Activated T-helper 1 cell treated with anti-CD3 and anti-CD28 coated beads, Interleukin-12 subunit alpha, Interleukin-12 subunit beta, Interleukin-2, Interleukin-4 antibody, amounts not matched to agents 30 ng/mL and 10 ng/mL and 1 ng/mL, durations not matched to agents 14 hours and 24 hours and 36 hours (primary cell): ENCODE measurements at regions not wholly inside any gene's neighbourhood (a gene's known extent, or its start where the extent isn't known, plus 50 kb on each side); places are given as distances from the start of the nearest gene placed in this dataset.

Experiments used
- DNase-seq: peaks from one replicate; pipeline ENCODE4 v3.0.0; 2021; ENCODE audit warnings: low spot score
- H3K27ac Mint-ChIP-seq: one replicate; pipeline ENCODE4 v1.8.0; 2021; ENCODE audit warnings: mild to moderate bottlenecking, mixed read lengths
- H3K27me3 Mint-ChIP-seq: one replicate; pipeline ENCODE4 v1.8.0; 2022; ENCODE audit warnings: mild to moderate bottlenecking, moderate library complexity, mixed read lengths; ENCODE audit not compliant: insufficient read depth
- H3K36me3 Mint-ChIP-seq: one replicate; pipeline ENCODE4 v1.8.0; 2021; ENCODE audit warnings: low read depth, mixed read lengths
- H3K4me1 Mint-ChIP-seq: one replicate; pipeline ENCODE4 v1.8.0; 2021; ENCODE audit warnings: low read depth, mixed read lengths
- H3K4me3 Mint-ChIP-seq: one replicate; pipeline ENCODE4 v1.8.0; 2021; ENCODE audit warnings: mild to moderate bottlenecking, moderate library complexity, mixed read lengths
- H3K9me3 Mint-ChIP-seq: one replicate; pipeline ENCODE4 v1.8.0; 2021; ENCODE audit warnings: mixed read lengths
- intact Hi-C: fragments of 100-400 bp; cut with micrococcal nuclease; formaldehyde crosslinking; loops from one replicate; pipeline ENCODE4 v1.15.1; 2024

- DNase-seq: no peak
- Mint-ChIP-seq H3K36me3 (no peaks in the 10 kb centered on the region), H3K9me3 (no peaks in the 10 kb centered on the region), H3K27ac (no peak overlapping the region), H3K27me3 (no peaks in the 10 kb centered on the region), H3K4me3 (no peak overlapping the region), H3K4me1 (peaks cover 21% of the 10 kb centered on the region)
- intact Hi-C loops: loop anchor here (2.0 to 10.0 kb wide), 3 partner anchors 59 to 309 kb away; no protein-coding TSS in a partner anchor
Measured at GRCh38 chr2:217163987-217164386, 304.1 kb upstream of the TNP1 start.

DNA sequence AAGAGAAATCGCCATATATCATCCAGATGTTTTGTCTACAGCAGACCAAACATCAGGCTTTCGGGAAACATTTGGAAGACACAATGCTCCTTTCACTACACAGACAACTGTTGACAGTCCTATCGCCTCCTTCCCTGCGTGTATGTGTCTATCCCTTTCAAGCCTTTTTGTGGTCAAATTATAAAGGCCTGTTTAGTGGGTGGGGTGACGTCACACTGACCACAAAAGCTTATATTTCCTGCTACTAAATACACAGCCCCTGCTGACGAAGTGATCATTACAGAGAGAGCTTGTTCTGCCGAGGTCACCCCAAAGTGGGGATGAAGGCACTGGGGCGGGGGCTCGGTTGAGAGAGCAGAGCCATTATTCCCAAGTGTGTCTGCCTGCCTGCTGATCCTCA is 302.7 kb upstream of the TNP1 start:
- Mint-ChIP-seq H3K27ac (no peak overlapping the region), H3K36me3 (no peaks in the 10 kb centered on the region), H3K27me3 (peaks cover 3% of the 10 kb centered on the region), H3K4me1 (peaks cover 21% of the 10 kb centered on the region), H3K4me3 (no peak overlapping the region), H3K9me3 (no peaks in the 10 kb centered on the region)
- intact Hi-C loops: loop anchor here (2.0 to 10.0 kb wide), 3 partner anchors 60 to 308 kb away; no protein-coding TSS in a partner anchor
- DNase-seq: peak; percentile 15

DNA sequence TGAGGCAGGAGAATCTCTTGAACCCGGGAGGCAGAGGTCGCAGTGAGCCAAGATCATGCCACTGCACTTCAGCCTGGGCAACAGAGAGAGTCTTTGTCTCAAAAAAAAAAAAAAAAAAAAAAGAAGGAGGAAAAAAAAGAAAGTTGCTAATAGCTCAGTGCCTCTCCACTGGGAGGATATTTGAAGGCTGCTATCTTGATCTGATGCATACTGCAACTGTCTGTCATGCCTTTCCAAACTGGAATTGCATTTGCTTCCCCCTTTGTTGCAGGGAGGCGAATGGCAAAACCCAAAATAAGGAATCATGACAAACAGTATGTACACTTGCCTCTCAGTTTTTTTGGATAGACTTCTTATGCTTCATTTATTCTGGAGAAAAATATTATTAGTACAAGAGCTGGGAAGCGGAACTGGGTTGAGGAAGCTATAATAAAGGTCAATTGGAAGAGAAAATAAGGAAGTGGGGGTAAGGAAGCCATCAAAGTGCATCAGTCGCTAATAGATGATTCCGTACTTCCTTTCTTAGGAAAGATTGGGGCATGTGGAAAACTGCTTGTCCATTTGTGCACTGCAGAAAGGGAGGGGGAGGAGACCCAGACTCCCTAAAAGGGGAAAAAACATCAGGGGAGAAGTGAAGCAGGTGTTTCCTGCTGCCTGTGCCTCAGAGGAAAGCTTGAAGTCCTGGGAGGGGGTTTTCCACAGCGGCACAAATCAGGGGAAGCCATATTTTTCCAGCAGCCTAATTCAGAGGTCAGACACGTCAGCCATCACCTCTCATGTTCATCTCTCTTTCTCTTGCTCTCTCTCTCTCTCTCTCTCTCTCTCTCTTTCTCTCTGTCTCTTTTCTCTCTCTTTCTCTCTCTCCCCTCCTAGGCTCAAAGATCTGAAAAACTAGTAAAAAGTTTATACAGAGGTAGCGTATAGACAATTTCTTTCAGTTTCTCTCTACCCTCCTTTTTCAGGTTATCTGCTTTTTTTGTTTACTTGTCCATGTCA is 301.4 kb upstream of the TNP1 start:
- H3K27ac Mint-ChIP-seq: peak overlapping the region; percentile 6
- no peak for DNase-seq
- intact Hi-C loops: loop anchor here (10.0 kb wide), 1 partner anchor 306 kb away; no protein-coding TSS in a partner anchor
- H3K9me3 Mint-ChIP-seq: no peaks in the 10 kb centered on the region
- peaks cover 21% of the 10 kb centered on the region for H3K4me1 Mint-ChIP-seq
- H3K4me3 Mint-ChIP-seq: no peak overlapping the region
- H3K27me3 Mint-ChIP-seq: peaks cover 3% of the 10 kb centered on the region
- no peaks in the 10 kb centered on the region for H3K36me3 Mint-ChIP-seq

DNA sequence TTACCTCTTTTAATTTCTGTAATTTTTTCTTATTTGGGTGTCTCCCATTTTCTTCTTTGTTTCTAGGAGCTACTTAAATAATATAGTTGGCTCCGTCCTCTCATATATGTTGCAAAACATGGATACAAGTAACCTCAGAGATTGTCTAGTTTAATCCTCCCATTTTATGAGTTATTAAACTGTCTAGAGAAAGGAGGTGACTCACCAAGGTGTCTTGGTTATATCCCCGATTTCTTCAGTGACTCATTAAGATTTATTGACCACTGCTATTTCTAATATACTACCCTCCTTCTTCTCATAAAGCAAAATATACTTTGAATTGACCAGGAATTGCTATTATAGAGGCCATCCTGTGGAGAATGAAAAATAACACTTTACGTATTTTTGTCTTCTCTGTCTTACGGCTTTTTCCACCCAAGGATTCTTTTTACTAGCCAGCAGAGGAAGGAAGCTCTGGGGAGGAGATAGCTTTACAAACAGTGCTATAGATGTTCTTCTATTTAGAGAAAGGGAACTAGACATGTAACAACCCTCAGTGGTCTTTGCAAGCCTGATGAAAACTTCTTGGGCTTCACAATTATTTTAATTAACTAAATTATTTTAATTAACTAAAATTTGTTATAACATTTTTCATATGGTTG is 300.4 kb upstream of the TNP1 start:
- Mint-ChIP-seq H3K27ac (no peak overlapping the region), H3K4me3 (no peak overlapping the region), H3K27me3 (peaks cover 3% of the 10 kb centered on the region), H3K9me3 (no peaks in the 10 kb centered on the region), H3K4me1 (peaks cover 21% of the 10 kb centered on the region), H3K36me3 (no peaks in the 10 kb centered on the region)
- no peak for DNase-seq
- intact Hi-C loops: loop anchor here (10.0 kb wide), 1 partner anchor 305 kb away; no protein-coding TSS in a partner anchor

- Mint-ChIP-seq H3K9me3 (no peaks in the 10 kb centered on the region), H3K4me3 (no peak overlapping the region), H3K36me3 (no peaks in the 10 kb centered on the region), H3K27me3 (peaks cover 3% of the 10 kb centered on the region), H3K27ac (no peak overlapping the region), H3K4me1 (peaks cover 21% of the 10 kb centered on the region)
- no peak for DNase-seq
- intact Hi-C loops: no loop called here
Measured at GRCh38 chr2:217158928-217159327, 299.1 kb upstream of the TNP1 start.

DNA sequence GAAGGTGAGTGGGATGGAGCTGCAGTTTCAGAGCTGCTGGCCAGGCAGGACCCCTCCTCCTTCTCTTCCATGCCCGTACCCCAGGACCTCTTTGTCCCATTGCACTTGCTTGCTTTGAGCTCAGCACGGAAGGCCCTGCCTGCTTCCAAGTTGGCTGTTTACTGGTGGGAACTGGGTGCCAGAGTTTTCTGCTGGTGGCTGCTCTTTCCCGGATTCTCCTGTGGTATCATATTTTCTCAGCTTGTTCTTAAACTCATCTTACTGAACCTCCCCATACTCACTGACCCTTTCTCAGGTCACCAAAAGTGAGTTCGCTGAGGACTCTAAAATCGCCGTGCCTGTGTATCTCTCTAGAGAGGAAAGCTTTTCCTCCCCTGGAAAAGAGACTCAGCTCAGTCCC is 297.7 kb upstream of the TNP1 start:
- Mint-ChIP-seq H3K36me3 (no peaks in the 10 kb centered on the region), H3K9me3 (no peaks in the 10 kb centered on the region), H3K27ac (no peak overlapping the region), H3K27me3 (peaks cover 7% of the 10 kb centered on the region), H3K4me3 (no peak overlapping the region), H3K4me1 (peaks cover 16% of the 10 kb centered on the region)
- intact Hi-C loops: no loop called here
- DNase-seq: no peak

- Mint-ChIP-seq H3K4me1 (peaks cover 9% of the 10 kb centered on the region), H3K27me3 (peaks cover 7% of the 10 kb centered on the region), H3K4me3 (no peak overlapping the region), H3K27ac (no peak overlapping the region), H3K36me3 (no peaks in the 10 kb centered on the region), H3K9me3 (no peaks in the 10 kb centered on the region)
- DNase-seq: no peak
- intact Hi-C loops: no loop called here
Measured at GRCh38 chr2:217156801-217157200, 296.9 kb upstream of the TNP1 start.

DNA sequence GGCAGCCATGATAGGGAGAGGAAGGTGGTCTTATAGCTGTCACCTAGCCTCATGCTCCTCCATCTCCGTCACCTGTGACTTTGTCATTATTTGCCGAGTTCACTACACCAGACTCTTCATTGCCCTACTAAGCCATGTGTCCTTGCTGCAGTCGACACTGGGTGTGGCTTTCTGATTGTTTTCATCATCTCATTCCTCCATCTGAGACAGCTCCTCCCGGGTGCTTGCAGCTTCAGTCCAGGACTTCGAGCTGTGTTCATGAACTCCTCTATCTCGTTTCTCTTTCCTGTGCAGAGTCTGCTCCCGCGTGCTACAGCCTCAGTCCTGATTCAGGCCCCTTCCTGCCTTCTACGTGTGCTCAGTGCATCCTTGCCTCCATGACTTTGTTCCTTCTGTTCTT is 295.1 kb upstream of the TNP1 start:
- Mint-ChIP-seq H3K4me3 (no peak overlapping the region), H3K27me3 (peaks cover 7% of the 10 kb centered on the region), H3K27ac (no peak overlapping the region), H3K36me3 (no peaks in the 10 kb centered on the region), H3K4me1 (no peaks in the 10 kb centered on the region), H3K9me3 (no peaks in the 10 kb centered on the region)
- DNase-seq: no peak
- intact Hi-C loops: no loop called here

DNA sequence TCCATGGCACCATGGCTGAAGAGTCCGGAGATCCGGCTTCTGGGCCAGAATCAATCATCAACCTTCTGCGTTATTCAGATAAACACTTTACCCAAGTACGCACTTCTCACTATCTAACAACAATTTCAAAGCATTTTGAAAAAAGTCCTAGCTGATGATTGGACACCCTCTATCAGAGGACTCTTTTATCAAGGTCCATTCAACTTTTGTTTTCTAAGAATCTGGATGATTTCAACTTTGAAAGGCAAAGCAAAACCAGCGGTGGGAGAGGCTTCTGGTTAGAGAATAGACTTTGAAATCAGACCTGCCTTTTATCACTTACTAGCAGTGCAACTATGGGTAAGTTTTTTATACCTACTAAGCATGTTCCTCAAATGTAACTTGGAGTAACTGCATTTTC is 293.6 kb upstream of the TNP1 start:
- Mint-ChIP-seq H3K36me3 (no peaks in the 10 kb centered on the region), H3K4me3 (no peak overlapping the region), H3K27me3 (peaks cover 7% of the 10 kb centered on the region), H3K4me1 (no peaks in the 10 kb centered on the region), H3K9me3 (no peaks in the 10 kb centered on the region), H3K27ac (no peak overlapping the region)
- intact Hi-C loops: no loop called here
- DNase-seq: no peak

- no peak for DNase-seq
- Mint-ChIP-seq H3K36me3 (no peaks in the 10 kb centered on the region), H3K4me1 (no peaks in the 10 kb centered on the region), H3K4me3 (no peak overlapping the region), H3K27me3 (peaks cover 6% of the 10 kb centered on the region), H3K27ac (no peak overlapping the region), H3K9me3 (no peaks in the 10 kb centered on the region)
- intact Hi-C loops: no loop called here
Measured at GRCh38 chr2:217152831-217153230, 293.0 kb upstream of the TNP1 start.

- Mint-ChIP-seq H3K36me3 (no peaks in the 10 kb centered on the region), H3K4me3 (no peak overlapping the region), H3K9me3 (no peaks in the 10 kb centered on the region), H3K27me3 (peaks cover 6% of the 10 kb centered on the region), H3K27ac (no peak overlapping the region), H3K4me1 (no peaks in the 10 kb centered on the region)
- intact Hi-C loops: no loop called here
- DNase-seq: no peak
Measured at GRCh38 chr2:217151509-217152206, 291.8 kb upstream of the TNP1 start.

DNA sequence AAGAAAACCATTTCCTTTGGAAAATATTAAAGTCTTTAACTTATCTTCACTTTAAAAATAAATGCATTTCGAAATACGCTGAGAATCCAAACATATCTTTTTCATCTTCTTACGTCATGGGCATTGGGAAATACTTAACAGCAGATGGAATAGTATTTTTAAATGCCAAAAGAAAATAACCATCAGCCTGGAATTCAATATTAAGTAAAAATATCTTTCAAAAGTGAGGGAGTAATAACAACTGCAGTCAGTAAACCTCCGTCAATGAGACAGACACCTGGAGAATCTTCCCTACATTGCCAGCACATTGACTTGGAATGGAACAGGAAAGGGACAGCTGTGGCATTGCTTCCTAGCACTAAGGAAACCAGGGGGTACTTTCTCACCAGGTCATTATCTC is 290.4 kb upstream of the TNP1 start:
- no peak for DNase-seq
- Mint-ChIP-seq H3K4me3 (no peak overlapping the region), H3K27me3 (peaks cover 6% of the 10 kb centered on the region), H3K4me1 (no peaks in the 10 kb centered on the region), H3K27ac (no peak overlapping the region), H3K9me3 (no peaks in the 10 kb centered on the region), H3K36me3 (no peaks in the 10 kb centered on the region)
- intact Hi-C loops: no loop called here
